HL-60 (cell line): ENCODE measurements at regions not wholly inside any gene's neighbourhood (a gene's known extent, or its start where the extent isn't known, plus 50 kb on each side); places are given as distances from the start of the nearest gene placed in this dataset.

Source experiments
- DNase-seq, 2 experiments: peaks; one replicate each; pipeline ENCODE4 v3.0.0-alpha.2; 2010 to 2020; ENCODE audit warnings: low read depth in 1 of 2, low spot score in 1 of 2
- H3K27ac ChIP-seq: fragments of 250-450 bp; sonication (Bioruptor Pico); replicated peaks from 2 replicates; pipeline ENCODE4 v1.5.1; 2020; ENCODE audit warnings: mild to moderate bottlenecking, moderate library complexity
- H3K27me3 ChIP-seq: fragments of 250-450 bp; sonication (Bioruptor Pico); 2 replicates; pipeline ENCODE4 v1.5.1; 2021; ENCODE audit warnings: mild to moderate bottlenecking, moderate library complexity; ENCODE audit not compliant: insufficient read depth, poor library complexity, severe bottlenecking
- H3K4me3 ChIP-seq: replicated peaks from 2 replicates; pipeline ENCODE4 v1.5.1; 2011; ENCODE audit warnings: mild to moderate bottlenecking, control low read depth, low read length; ENCODE audit not compliant: insufficient read depth
- CTCF ChIP-seq: IDR thresholded peaks from one replicate; pipeline ENCODE4 v1.5.1; 2011; ENCODE audit warnings: low read length, control low read depth, inconsistent platforms; ENCODE audit not compliant: insufficient read depth
- GABPA ChIP-seq: IDR thresholded peaks from 2 replicates; pipeline ENCODE4 v1.6.1; 2012; ENCODE audit warnings: low read depth
- POLR2AphosphoS5 ChIP-seq: IDR thresholded peaks from 2 replicates; pipeline ENCODE4 v1.6.1; 2012; ENCODE audit warnings: low read depth
- SPI1 ChIP-seq: IDR thresholded peaks from 2 replicates; pipeline ENCODE4 v1.6.1; 2012; ENCODE audit warnings: low read depth, mild to moderate bottlenecking, borderline replicate concordance
- TF ChIP-seq, protein P1 (sequence below): IDR thresholded peaks from 2 replicates; pipeline ENCODE4 v1.6.1; 2012; ENCODE audit warnings: low read depth; ENCODE audit not compliant: insufficient replicate concordance

GRCh38 chr6:137291441-137291840 lies 72.3 kb upstream of the IFNGR1 start:
- TF ChIP-seq, protein P1, sequence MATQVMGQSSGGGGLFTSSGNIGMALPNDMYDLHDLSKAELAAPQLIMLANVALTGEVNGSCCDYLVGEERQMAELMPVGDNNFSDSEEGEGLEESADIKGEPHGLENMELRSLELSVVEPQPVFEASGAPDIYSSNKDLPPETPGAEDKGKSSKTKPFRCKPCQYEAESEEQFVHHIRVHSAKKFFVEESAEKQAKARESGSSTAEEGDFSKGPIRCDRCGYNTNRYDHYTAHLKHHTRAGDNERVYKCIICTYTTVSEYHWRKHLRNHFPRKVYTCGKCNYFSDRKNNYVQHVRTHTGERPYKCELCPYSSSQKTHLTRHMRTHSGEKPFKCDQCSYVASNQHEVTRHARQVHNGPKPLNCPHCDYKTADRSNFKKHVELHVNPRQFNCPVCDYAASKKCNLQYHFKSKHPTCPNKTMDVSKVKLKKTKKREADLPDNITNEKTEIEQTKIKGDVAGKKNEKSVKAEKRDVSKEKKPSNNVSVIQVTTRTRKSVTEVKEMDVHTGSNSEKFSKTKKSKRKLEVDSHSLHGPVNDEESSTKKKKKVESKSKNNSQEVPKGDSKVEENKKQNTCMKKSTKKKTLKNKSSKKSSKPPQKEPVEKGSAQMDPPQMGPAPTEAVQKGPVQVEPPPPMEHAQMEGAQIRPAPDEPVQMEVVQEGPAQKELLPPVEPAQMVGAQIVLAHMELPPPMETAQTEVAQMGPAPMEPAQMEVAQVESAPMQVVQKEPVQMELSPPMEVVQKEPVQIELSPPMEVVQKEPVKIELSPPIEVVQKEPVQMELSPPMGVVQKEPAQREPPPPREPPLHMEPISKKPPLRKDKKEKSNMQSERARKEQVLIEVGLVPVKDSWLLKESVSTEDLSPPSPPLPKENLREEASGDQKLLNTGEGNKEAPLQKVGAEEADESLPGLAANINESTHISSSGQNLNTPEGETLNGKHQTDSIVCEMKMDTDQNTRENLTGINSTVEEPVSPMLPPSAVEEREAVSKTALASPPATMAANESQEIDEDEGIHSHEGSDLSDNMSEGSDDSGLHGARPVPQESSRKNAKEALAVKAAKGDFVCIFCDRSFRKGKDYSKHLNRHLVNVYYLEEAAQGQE: no peak
- TF ChIP-seq GABPA: 0 out of 2 replicates have a peak, but pooled peaks have one; percentile 17
- no peak for TF ChIP-seq CTCF
- TF ChIP-seq SPI1: peak; percentile 90
- TF ChIP-seq POLR2AphosphoS5: peak; percentile 92
- Histone ChIP-seq H3K4me3 (no peak overlapping the region), H3K27ac (peak overlapping the region; percentile 14; the same call in 1 of the 2 replicates), H3K27me3 (no peaks in the 10 kb centered on the region)
- peak; percentile 64 to 94 for DNase-seq

GRCh38 chr6:137290601-137291261 lies 71.5 kb upstream of the IFNGR1 start:
- no peak for TF ChIP-seq GABPA
- TF ChIP-seq SPI1: no peak
- TF ChIP-seq, protein P1: no peak
- no peak for TF ChIP-seq POLR2AphosphoS5
- TF ChIP-seq CTCF: no peak
- H3K27ac ChIP-seq: no peak overlapping the region
- H3K4me3 ChIP-seq: no peak overlapping the region
- no peak for DNase-seq
- no peaks in the 10 kb centered on the region for H3K27me3 ChIP-seq

- Histone ChIP-seq H3K27me3 (no peaks in the 10 kb centered on the region), H3K27ac (no peak overlapping the region), H3K4me3 (no peak overlapping the region)
- peak in 1 of 2 experiments; percentile 29 for DNase-seq
- TF ChIP-seq GABPA (no peak), POLR2AphosphoS5 (no peak), CTCF (no peak), SPI1 (no peak)
- TF ChIP-seq, protein P1: no peak
Measured at GRCh38 chr6:137286916-137287315, 67.7 kb upstream of the IFNGR1 start.
